Common myeloid progenitor, CD34-positive (primary cell): ENCODE measurements at regions not wholly inside any gene's neighbourhood (a gene's known extent, or its start where the extent isn't known, plus 50 kb on each side); places are given as distances from the start of the nearest gene placed in this dataset.

Experiments
- CTCF ChIA-PET: fragments of 350-600 bp; sonication (Branson Sonifier 250); formaldehyde crosslinking; loops from one replicate; lab custom pipeline; 2021; ENCODE audit warnings: antibody characterized with exemption; lab: Charles Lee
- POLR2A ChIA-PET: fragments of 350-600 bp; sonication (Branson Sonifier 250); formaldehyde crosslinking; loops from one replicate; lab custom pipeline; 2021; ENCODE audit warnings: antibody characterized with exemption; lab: Charles Lee
- DNase-seq, 3 donors: peaks; one replicate each; pipeline versions ENCODE4 v3.0.0 to v3.0.0-alpha.2; 2013
- H3K27ac ChIP-seq, 2 experiments: 1 replicate in 1 of 2; 2 replicates in 1 of 2; pipeline ENCODE4 v1.7.0; 2013; ENCODE audit warnings: inconsistent platforms in 2 of 2, low read length in 2 of 2, mild to moderate bottlenecking in 2 of 2, low read depth in 1 of 2, moderate library complexity in 1 of 2; ENCODE audit not compliant: severe bottlenecking in 2 of 2, insufficient read depth in 1 of 2, poor library complexity in 1 of 2
- H3K27me3 ChIP-seq, 5 experiments: replicated peaks in 2 of 5; 1 replicate in 3 of 5; 2 replicates in 2 of 5; pipeline versions ENCODE4 v1.6.1 to v1.7.0; 2013; ENCODE audit warnings: low read length in 4 of 5, mild to moderate bottlenecking in 2 of 5, moderate library complexity in 2 of 5, inconsistent platforms in 1 of 5; ENCODE audit not compliant: insufficient read depth in 5 of 5, control insufficient read depth in 4 of 5
- H3K36me3 ChIP-seq, 4 experiments: 1 replicate in 2 of 4; 2 replicates in 2 of 4; pipeline versions ENCODE4 v1.6.1 to v1.7.0; 2013; ENCODE audit warnings: low read length in 3 of 4, control low read depth in 1 of 4, mild to moderate bottlenecking in 1 of 4; ENCODE audit not compliant: control insufficient read depth in 4 of 4, insufficient read depth in 4 of 4
- H3K4me1 ChIP-seq, 4 experiments: 1 replicate in 3 of 4; 2 replicates in 1 of 4; pipeline versions ENCODE4 v1.6.1 to v1.7.1; 2013; ENCODE audit warnings: low read length in 3 of 4, mild to moderate bottlenecking in 3 of 4, control low read depth in 1 of 4, inconsistent platforms in 1 of 4, moderate library complexity in 1 of 4; ENCODE audit not compliant: control insufficient read depth in 4 of 4, insufficient read depth in 4 of 4; ENCODE audit errors: control extremely low read depth in 1 of 4
- H3K4me3 ChIP-seq, 7 experiments: 1 replicate in 4 of 7; 2 replicates in 3 of 7; pipeline versions ENCODE4 v1.5.1 to v1.7.0; 2013; ENCODE audit warnings: mild to moderate bottlenecking in 7 of 7, low read length in 6 of 7, moderate library complexity in 6 of 7, inconsistent platforms in 2 of 7, low read depth in 2 of 7, control low read depth in 1 of 7; ENCODE audit not compliant: insufficient read depth in 4 of 7, control insufficient read depth in 1 of 7; ENCODE audit errors: extremely low read depth in 1 of 7
- H3K9me3 ChIP-seq, 5 experiments: 1 replicate in 4 of 5; 2 replicates in 1 of 5; pipeline versions ENCODE4 v1.6.1 to v1.7.1; 2013; ENCODE audit warnings: low read length in 4 of 5, mild to moderate bottlenecking in 2 of 5, inconsistent platforms in 1 of 5, low read depth in 1 of 5, moderate library complexity in 1 of 5; ENCODE audit not compliant: control insufficient read depth in 4 of 5, insufficient read depth in 2 of 5; ENCODE audit errors: control extremely low read depth in 1 of 5
- WGBS: methylation state at CpG from one replicate; pipeline ENCODE4 v1.1.5; 2013; ENCODE audit not compliant: insufficient coverage; 5-methylcytosine and 5-hydroxymethylcytosine counted together

DNA sequence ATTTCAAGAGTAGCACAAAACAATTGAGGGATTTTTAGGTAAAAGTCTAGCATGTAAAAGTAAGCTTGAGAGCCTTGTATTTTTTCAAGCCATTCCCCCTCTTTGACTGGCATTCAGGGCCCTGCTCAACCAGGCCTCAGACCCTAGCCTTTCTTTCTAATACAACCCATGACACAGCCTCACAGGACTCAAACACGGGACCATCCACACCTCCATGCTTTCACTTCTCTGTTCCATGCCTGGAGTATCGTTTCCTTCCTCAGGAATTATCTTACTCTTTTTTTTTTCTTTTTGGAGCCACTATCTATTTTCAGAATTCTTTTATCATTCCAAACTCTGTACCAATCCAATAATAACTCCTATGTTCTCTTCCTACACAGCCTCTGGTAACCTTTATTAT is 560.2 kb upstream of the CLINT1 start:
- ChIA-PET POLR2A (interaction anchor here (0.7 kb wide), 1 partner anchor 1209 kb away, joined by 3 read pairs; no protein-coding TSS in a partner anchor), CTCF (no interaction called here)
- Histone ChIP-seq H3K27me3 (no peaks in the 10 kb centered on the region), H3K36me3 (no peaks in the 10 kb centered on the region), H3K27ac (no peak overlapping the region), H3K4me3 (no peak overlapping the region), H3K4me1 (no peaks in the 10 kb centered on the region), H3K9me3 (peaks cover 0 to 3% (median 0%) of the 10 kb centered on the region in 5 experiments)
- WGBS, result 100% methylated on average over 1 of the region's 2 CpGs
- DNase-seq, result no peak

DNA sequence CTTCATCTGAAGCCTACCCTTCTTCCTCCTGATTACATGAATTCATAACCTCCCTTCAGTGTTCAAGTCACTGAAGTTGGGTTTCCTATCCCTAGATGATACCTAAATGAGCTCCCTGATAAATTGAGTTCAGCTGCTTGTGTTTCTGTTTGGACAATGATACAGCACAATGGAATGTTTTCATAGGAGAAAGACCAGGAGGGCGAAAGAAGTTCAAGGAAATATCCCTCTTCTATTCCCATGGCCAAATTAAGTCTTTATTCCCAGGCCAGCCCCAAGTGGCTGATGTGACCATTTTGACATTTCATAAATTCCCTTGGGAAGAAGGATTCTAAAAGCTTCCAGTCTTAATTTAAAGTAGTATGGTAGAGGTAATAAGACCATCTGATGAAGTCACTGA is 555.8 kb upstream of the CLINT1 start:
- no peak overlapping the region for H3K27ac ChIP-seq
- H3K36me3 ChIP-seq, result no peaks in the 10 kb centered on the region
- H3K9me3 ChIP-seq, result peaks cover 0 to 3% (median 0%) of the 10 kb centered on the region in 5 experiments
- H3K4me3 ChIP-seq, result no peak overlapping the region
- no CpG with 5 or more reads among the region's 1 CpG for WGBS
- ChIA-PET CTCF (no interaction called here), POLR2A (no interaction called here)
- no peak for DNase-seq
- no peaks in the 10 kb centered on the region for H3K4me1 ChIP-seq
- H3K27me3 ChIP-seq, result no peaks in the 10 kb centered on the region

DNA sequence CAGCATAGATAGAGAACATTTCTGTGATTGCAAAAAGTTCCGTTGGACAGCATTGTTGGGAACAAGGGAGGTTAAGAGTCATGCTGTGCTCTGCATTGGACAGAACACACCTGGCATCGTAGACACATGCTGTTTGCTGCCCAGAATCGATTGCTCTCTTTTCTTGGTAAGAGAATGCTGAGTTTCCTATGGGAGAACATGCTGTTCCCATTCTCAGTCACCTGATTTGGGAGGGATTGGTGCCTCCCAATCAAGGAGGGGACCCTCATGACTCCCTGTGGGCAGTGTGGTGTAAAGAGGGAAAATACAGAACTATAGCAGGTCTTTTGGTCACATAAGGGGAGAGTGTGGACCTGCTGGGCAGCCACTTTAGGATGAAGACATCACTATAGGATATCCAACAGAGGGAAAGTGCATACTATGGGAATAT is 555.4 kb upstream of the CLINT1 start:
- Histone ChIP-seq H3K4me1 (no peaks in the 10 kb centered on the region), H3K4me3 (no peak overlapping the region), H3K27me3 (no peaks in the 10 kb centered on the region), H3K27ac (no peak overlapping the region), H3K9me3 (peaks cover 0 to 3% (median 0%) of the 10 kb centered on the region in 5 experiments), H3K36me3 (no peaks in the 10 kb centered on the region)
- WGBS, result 95% methylated on average over 3 of the region's 3 CpGs
- CTCF ChIA-PET, result no interaction called here
- POLR2A ChIA-PET, result no interaction called here
- no peak for DNase-seq

DNA sequence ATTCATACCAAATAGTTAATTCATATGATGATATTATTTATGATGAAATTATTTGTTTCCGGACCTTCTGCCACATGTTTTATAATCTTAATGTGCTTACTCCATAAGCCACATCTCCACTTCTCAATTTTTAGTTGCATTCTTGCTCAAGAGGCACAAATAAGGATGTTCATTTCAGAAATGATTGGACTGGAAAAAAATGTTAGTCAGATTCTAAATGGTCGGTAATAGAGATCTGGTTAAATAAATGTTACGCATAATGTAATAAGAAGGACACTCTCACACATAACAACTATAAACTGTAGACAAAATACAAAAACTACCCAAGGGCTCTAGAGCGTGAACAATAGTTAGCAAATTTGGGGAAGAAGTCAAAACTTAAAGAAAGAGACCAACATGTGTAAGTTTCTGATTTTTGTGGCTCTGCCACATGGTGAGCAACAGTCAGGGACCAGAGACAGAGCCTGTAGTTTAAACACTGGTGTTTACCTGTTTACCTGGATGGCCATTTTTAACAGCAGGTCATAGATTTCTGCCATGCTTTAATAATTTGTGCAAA is 554.3 kb upstream of the CLINT1 start:
- DNase-seq, result no peak
- Histone ChIP-seq H3K36me3 (no peaks in the 10 kb centered on the region), H3K4me1 (no peaks in the 10 kb centered on the region), H3K27ac (no peak overlapping the region), H3K9me3 (no peaks in the 10 kb centered on the region), H3K4me3 (no peak overlapping the region), H3K27me3 (no peaks in the 10 kb centered on the region)
- no CpG with 5 or more reads among the region's 4 CpGs for WGBS
- POLR2A ChIA-PET, result no interaction called here
- CTCF ChIA-PET, result interaction anchor here (1.2 kb wide), 1 partner anchor 19 kb away, joined by 3 read pairs; no protein-coding TSS in a partner anchor

DNA sequence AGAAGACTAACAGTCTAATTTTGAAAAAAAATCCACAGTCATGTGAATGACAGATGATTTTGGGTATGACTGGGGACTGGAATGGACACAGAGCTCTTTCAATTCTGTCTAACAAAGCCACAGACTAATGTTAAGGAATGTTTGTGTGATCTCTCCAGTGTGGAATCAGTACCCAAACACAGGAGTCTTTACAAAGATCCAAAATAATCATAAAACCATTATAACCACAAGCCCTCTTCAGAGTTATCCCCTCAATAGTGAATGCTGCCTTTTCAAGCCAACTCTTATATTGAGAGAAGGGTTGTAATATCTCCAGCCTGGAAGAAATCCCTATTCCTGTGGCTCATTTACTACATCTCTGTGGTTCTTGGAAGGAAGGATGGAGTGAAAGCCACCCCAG is 552.0 kb upstream of the CLINT1 start:
- H3K27ac ChIP-seq, result no peak overlapping the region
- no peak for DNase-seq
- no peak overlapping the region for H3K4me3 ChIP-seq
- H3K4me1 ChIP-seq, result no peaks in the 10 kb centered on the region
- no peaks in the 10 kb centered on the region for H3K36me3 ChIP-seq
- ChIA-PET POLR2A (no interaction called here), CTCF (no interaction called here)
- H3K9me3 ChIP-seq, result no peaks in the 10 kb centered on the region
- no peaks in the 10 kb centered on the region for H3K27me3 ChIP-seq

DNA sequence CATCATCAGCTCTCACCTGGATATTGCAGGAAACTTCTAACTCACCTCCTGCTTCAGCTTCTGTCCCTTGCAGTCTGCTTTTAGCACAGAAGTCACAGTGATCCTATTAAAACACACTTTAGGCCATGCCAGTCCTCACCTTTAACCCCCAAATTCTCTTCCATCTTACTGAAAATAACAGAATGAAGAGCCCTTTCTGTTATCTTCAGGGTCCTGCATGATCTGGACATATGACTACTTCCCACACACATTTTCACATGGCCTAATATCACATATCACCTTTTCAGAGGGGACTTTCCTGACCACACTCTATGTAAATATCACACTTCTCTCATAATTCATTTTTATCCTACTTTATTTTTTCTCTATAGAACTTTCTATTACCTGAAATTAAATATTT is 550.6 kb upstream of the CLINT1 start:
- no peaks in the 10 kb centered on the region for H3K27me3 ChIP-seq

DNA sequence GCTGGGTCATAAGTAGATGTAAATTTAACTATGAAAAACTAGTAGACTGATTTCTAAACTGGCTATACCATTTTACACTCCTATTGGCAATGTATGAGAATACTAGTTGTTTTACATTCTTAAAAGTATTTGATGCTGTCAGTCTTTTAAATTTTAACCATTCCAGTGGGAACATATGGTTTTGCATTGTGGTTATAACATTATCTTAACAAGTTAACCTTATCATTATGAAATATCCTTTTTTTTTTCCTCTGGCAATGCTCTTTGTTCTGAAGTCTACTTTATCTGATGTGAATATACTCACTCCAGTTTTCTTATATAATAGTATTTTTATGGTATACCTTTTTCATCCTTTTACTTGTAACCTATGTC is 548.9 kb upstream of the CLINT1 start:
- CTCF ChIA-PET, result no interaction called here

More for the DNA sequence above, 550.6 kb upstream of the CLINT1 start:
- no peaks in the 10 kb centered on the region for H3K9me3 ChIP-seq
- ChIA-PET CTCF (no interaction called here), POLR2A (no interaction called here)
- DNase-seq, result no peak
- no peak overlapping the region for H3K27ac ChIP-seq
- H3K4me1 ChIP-seq, result no peaks in the 10 kb centered on the region
- H3K36me3 ChIP-seq, result no peaks in the 10 kb centered on the region
- no peak overlapping the region for H3K4me3 ChIP-seq

More for the DNA sequence above, 548.9 kb upstream of the CLINT1 start:
- POLR2A ChIA-PET, result no interaction called here
- H3K27ac ChIP-seq, result no peak overlapping the region
- H3K27me3 ChIP-seq, result no peaks in the 10 kb centered on the region
- no peaks in the 10 kb centered on the region for H3K4me1 ChIP-seq
- H3K9me3 ChIP-seq, result peaks cover 0 to 7% (median 0%) of the 10 kb centered on the region in 5 experiments
- no peaks in the 10 kb centered on the region for H3K36me3 ChIP-seq
- no peak overlapping the region for H3K4me3 ChIP-seq
- no peak for DNase-seq
